NCI-H2227 (cell line): ENCODE measurements at regions not wholly inside any gene's neighbourhood (a gene's known extent, or its start where the extent isn't known, plus 50 kb on each side); places are given as distances from the start of the nearest gene placed in this dataset.

Source experiments
- DNase-seq: peaks from one replicate; lab custom pipeline; 2025; ENCODE audit not compliant: unreplicated experiment; lab: John Stamatoyannopoulos, UW

GRCh38 chr2:220991972-220992371, 580.1 kb downstream of the EPHA4 start:
- DNase-seq, result no peak

- no peak for DNase-seq
Observed at GRCh38 chr2:220994846-220995245, 577.3 kb downstream of the EPHA4 start.

- peak; percentile 74 for DNase-seq
Observed at GRCh38 chr2:220995581-220995980, 576.5 kb downstream of the EPHA4 start.

- no peak for DNase-seq
Observed at GRCh38 chr2:220998156-220998555, 573.9 kb downstream of the EPHA4 start.

GRCh38 chr2:220999356-220999755, 572.7 kb downstream of the EPHA4 start:
- DNase-seq, result no peak

- DNase-seq, result no peak
Observed at GRCh38 chr2:221001381-221001801, 570.7 kb downstream of the EPHA4 start.

GRCh38 chr2:221002101-221002685, 569.9 kb downstream of the EPHA4 start:
- DNase-seq, result no peak

- no peak for DNase-seq
Observed at GRCh38 chr2:221005338-221005737, 566.8 kb downstream of the EPHA4 start.

GRCh38 chr2:221006084-221006483, 566.0 kb downstream of the EPHA4 start:
- DNase-seq, result no peak

GRCh38 chr2:221016551-221016950, 555.6 kb downstream of the EPHA4 start:
- no peak for DNase-seq

- DNase-seq, result no peak
Observed at GRCh38 chr2:221018262-221018661, 553.8 kb downstream of the EPHA4 start.

GRCh38 chr2:221019668-221020067, 552.4 kb downstream of the EPHA4 start:
- DNase-seq, result no peak

- DNase-seq, result no peak
Observed at GRCh38 chr2:221022554-221022953, 549.5 kb downstream of the EPHA4 start.

GRCh38 chr2:221025398-221025797, 546.7 kb downstream of the EPHA4 start:
- DNase-seq, result no peak

- DNase-seq, result no peak
Observed at GRCh38 chr2:221034026-221034701, 537.9 kb downstream of the EPHA4 start.

GRCh38 chr2:221034973-221035372, 537.1 kb downstream of the EPHA4 start:
- peak; percentile 48 for DNase-seq

GRCh38 chr2:221042926-221043325, 529.2 kb downstream of the EPHA4 start:
- DNase-seq, result no peak

GRCh38 chr2:221044781-221045180, 527.3 kb downstream of the EPHA4 start:
- no peak for DNase-seq

GRCh38 chr2:221050020-221050795, 521.9 kb downstream of the EPHA4 start:
- no peak for DNase-seq

- DNase-seq, result no peak
Observed at GRCh38 chr2:221051162-221051561, 520.9 kb downstream of the EPHA4 start.

- DNase-seq, result no peak
Observed at GRCh38 chr2:221060376-221060775, 511.7 kb downstream of the EPHA4 start.

- no peak for DNase-seq
Observed at GRCh38 chr2:221063568-221063967, 508.5 kb downstream of the EPHA4 start.
